Central memory CD8-positive, alpha-beta T cell (primary cell): ENCODE measurements at regions not wholly inside any gene's neighbourhood (a gene's known extent, or its start where the extent isn't known, plus 50 kb on each side); places are given as distances from the start of the nearest gene placed in this dataset.

Source experiments
- ATAC-seq: fragments of 150-1000 bp; cut with Tn5 transposase; replicated peaks from 2 replicates; pipeline ENCODE4 v1.10.0; 2022; ENCODE audit warnings: mild to moderate bottlenecking, moderate FRiP score, moderate number of reproducible peaks; ENCODE audit not compliant: poor library complexity, severe bottlenecking; ENCODE audit errors: extremely low read depth
- DNase-seq, 2 donors: peaks; one replicate each; pipeline ENCODE4 v3.0.0; 2021; ENCODE audit warnings: low spot score in 2 of 2
- H3K27ac Mint-ChIP-seq: one replicate; pipeline ENCODE4 v1.8.0; 2022; ENCODE audit warnings: low read depth, mild to moderate bottlenecking, moderate library complexity, mixed read lengths
- H3K27me3 Mint-ChIP-seq: one replicate; pipeline ENCODE4 v1.8.0; 2022; ENCODE audit warnings: mixed read lengths
- H3K36me3 Mint-ChIP-seq: one replicate; pipeline ENCODE4 v1.8.0; 2022; ENCODE audit warnings: mild to moderate bottlenecking, moderate library complexity, mixed read lengths; ENCODE audit not compliant: insufficient read depth
- H3K4me1 Mint-ChIP-seq: one replicate; pipeline ENCODE4 v1.8.0; 2022; ENCODE audit warnings: mixed read lengths
- H3K4me3 Mint-ChIP-seq: one replicate; pipeline ENCODE4 v1.8.0; 2022; ENCODE audit warnings: mild to moderate bottlenecking, moderate library complexity, mixed read lengths
- H3K9me3 Mint-ChIP-seq: one replicate; pipeline ENCODE4 v1.8.0; 2022; ENCODE audit warnings: mixed read lengths

DNA sequence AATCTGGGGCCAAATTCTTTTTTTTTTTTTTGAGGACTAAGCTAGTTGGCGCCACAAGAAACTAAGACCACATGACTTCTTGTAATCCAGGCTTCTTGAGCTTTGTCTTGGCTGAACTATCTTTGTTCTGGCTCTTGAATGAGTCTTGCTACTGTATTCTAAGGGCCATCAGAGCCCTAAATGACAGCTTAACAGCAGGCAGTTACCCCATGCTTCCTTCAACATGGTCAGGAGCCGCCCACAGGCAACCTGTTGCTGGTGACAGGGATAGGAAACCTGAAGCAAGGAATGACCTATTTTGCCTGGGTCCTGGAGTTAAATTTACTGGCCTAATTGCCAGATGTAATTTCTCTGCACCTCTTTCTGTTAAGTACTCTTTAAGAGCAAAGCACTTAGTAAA lies 188.2 kb upstream of the PLXNA2 start:
- Mint-ChIP-seq H3K27me3 (peaks cover 15% of the 10 kb centered on the region), H3K36me3 (peaks cover 2% of the 10 kb centered on the region), H3K27ac (no peak overlapping the region), H3K9me3 (no peaks in the 10 kb centered on the region), H3K4me3 (no peak overlapping the region), H3K4me1 (no peaks in the 10 kb centered on the region)
- no peak for ATAC-seq
- no peak for DNase-seq

DNA sequence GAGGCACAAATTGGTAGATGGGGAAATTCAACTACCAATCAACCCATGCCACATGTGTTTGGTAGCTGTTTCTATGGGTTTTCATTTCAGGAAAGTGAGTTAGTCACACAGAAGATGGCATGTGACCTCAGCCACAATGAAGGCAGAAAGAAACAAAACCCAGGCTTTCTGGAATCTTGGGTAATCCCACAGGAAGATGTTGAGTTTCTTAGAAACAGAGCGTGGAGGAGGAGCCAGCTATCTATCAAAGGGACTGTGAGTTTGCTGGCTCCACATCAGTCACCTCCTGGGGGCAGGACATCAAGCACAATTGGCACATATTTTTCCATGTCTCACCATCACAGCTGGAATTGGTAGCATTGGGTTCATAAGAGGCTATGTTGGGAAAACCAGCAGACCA lies 188.9 kb upstream of the PLXNA2 start:
- H3K9me3 Mint-ChIP-seq = no peaks in the 10 kb centered on the region
- H3K36me3 Mint-ChIP-seq = peaks cover 2% of the 10 kb centered on the region
- no peaks in the 10 kb centered on the region for H3K4me1 Mint-ChIP-seq
- ATAC-seq (no peak), DNase-seq (no peak)
- H3K4me3 Mint-ChIP-seq = no peak overlapping the region
- H3K27ac Mint-ChIP-seq = no peak overlapping the region
- H3K27me3 Mint-ChIP-seq = peaks cover 9% of the 10 kb centered on the region

DNA sequence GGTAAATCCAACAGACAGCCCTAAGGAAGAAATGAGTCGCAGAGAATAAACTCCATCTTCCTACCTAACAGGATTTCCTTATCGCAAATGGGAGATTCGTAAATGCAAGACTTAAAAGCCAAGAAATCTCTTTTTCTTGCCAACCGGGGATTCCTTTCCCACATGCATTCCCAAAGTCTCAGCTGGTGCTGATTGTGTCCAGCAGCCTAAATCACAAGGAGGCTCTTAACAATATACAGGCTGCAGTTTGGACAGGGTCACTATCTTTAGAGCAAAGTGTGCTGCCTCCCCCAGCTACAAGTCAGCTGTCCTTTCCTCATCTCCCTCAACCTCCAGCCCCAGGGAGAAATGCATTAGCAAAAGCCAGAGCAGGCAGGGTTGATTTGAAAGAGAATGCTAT lies 189.8 kb upstream of the PLXNA2 start:
- H3K4me1 Mint-ChIP-seq = no peaks in the 10 kb centered on the region
- no peak overlapping the region for H3K27ac Mint-ChIP-seq

DNA sequence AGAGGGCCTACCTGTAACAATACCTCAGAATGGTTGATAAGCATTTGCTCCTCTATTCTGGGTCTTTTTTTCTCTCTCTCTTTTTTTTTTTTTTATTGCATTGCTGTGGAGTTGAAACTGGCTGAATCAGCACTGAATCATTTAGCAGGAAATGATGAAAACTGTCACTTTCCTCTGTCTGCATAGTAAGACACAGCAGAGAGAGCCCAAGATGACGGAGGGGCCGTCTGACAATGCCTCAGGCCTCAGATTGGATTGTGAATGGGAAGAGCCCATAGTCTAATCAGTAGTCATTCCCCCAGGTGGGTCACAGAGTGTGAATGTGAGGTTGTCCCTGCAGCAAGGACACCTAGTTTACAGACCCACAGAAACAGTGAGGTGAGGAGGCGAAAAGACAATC lies 193.2 kb upstream of the PLXNA2 start:
- ATAC-seq (no peak), DNase-seq (no peak)
- H3K4me1 Mint-ChIP-seq = no peaks in the 10 kb centered on the region
- no peak overlapping the region for H3K4me3 Mint-ChIP-seq
- H3K27ac Mint-ChIP-seq = no peak overlapping the region
- H3K27me3 Mint-ChIP-seq = peaks cover 5% of the 10 kb centered on the region
- peaks cover under 1% of the 10 kb centered on the region for H3K9me3 Mint-ChIP-seq
- peaks cover 2% of the 10 kb centered on the region for H3K36me3 Mint-ChIP-seq

More for the DNA sequence above, 189.8 kb upstream of the PLXNA2 start:
- Mint-ChIP-seq H3K9me3 (no peaks in the 10 kb centered on the region), H3K36me3 (peaks cover 2% of the 10 kb centered on the region), H3K4me3 (no peak overlapping the region), H3K27me3 (peaks cover 9% of the 10 kb centered on the region)
- DNase-seq (no peak), ATAC-seq (no peak)

DNA sequence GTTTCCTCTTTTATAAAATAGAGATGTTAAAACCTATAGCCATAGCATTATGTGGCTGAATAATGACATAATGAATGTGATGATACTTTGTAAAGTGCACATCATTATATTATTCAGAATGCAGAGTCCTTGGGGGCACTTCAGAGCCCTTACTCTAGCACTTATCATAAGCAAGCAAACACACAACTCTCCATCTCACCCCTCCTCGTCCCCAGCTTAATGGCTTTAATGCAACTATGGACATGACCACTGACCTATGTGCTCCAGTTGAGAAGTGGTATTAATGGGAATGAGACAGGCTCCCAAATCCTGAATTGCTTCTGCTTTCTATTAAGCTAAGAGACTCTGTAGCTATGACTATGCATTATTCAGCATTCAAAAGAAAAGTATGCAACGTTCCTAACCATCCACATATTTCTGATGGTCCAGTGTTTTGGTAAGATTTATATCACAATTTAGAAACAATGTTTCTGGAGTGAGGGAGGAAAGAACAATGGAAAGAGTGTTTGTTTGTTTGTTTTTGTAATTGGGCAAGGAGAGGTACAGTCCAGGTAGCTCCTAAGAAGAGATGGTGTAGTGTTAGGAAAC lies 194.0 kb upstream of the PLXNA2 start:
- H3K36me3 Mint-ChIP-seq = peaks cover 2% of the 10 kb centered on the region
- DNase-seq (no peak), ATAC-seq (no peak)
- H3K9me3 Mint-ChIP-seq = peaks cover 6% of the 10 kb centered on the region
- H3K27me3 Mint-ChIP-seq = peaks cover 12% of the 10 kb centered on the region
- no peaks in the 10 kb centered on the region for H3K4me1 Mint-ChIP-seq
- no peak overlapping the region for H3K27ac Mint-ChIP-seq
- H3K4me3 Mint-ChIP-seq = no peak overlapping the region

DNA sequence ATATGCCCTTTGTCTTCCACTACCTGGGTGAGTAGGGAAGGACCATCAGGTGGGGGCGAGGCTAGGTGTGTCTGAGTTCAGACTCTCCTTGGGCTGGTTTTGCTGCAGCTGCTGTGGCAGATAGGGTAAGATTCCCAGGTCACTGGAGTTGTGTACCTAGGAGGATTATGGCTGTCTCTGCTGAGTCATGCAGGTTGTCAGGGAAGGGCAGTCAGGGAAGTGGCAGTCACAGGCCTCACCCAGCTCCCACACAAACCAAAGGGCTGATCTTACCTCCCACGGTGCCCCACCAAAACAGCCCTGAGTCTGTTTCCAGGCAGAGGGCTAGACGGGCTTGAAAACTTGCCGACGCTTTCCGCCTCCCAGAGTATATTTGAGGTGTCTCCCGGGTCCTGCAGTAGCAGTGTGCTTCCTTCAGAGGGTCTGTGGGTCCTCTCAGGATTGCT lies 201.6 kb upstream of the PLXNA2 start:
- peaks cover 12% of the 10 kb centered on the region for H3K9me3 Mint-ChIP-seq
- ATAC-seq (no peak), DNase-seq (no peak)
- peaks cover 56% of the 10 kb centered on the region for H3K27me3 Mint-ChIP-seq
- no peak overlapping the region for H3K27ac Mint-ChIP-seq
- no peaks in the 10 kb centered on the region for H3K4me1 Mint-ChIP-seq
- peaks cover 1% of the 10 kb centered on the region for H3K36me3 Mint-ChIP-seq
- no peak overlapping the region for H3K4me3 Mint-ChIP-seq

DNA sequence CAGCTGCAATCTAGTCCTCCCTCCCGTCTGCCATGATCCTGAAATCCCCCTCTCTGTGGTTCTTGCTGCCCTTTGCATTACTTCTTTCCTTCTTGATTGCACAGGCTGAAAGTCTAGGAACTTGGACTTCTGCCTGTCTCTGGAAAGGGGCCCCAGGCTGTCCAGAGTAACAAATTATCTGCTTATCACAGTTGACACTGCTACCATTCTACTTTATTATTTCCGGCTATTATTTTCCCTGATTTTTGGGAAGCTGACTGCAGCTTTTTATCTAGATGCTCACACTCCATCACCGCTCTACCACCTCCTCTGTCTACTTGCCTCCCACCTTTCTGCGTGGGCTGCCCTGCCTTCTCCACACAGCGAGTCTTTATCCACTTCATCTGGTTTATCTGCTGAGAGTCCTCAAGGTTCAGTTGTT lies 202.1 kb upstream of the PLXNA2 start:
- Mint-ChIP-seq H3K4me3 (no peak overlapping the region), H3K27ac (no peak overlapping the region), H3K9me3 (peaks cover 12% of the 10 kb centered on the region), H3K4me1 (no peaks in the 10 kb centered on the region), H3K27me3 (peaks cover 56% of the 10 kb centered on the region), H3K36me3 (peaks cover 1% of the 10 kb centered on the region)
- DNase-seq (no peak), ATAC-seq (no peak)

DNA sequence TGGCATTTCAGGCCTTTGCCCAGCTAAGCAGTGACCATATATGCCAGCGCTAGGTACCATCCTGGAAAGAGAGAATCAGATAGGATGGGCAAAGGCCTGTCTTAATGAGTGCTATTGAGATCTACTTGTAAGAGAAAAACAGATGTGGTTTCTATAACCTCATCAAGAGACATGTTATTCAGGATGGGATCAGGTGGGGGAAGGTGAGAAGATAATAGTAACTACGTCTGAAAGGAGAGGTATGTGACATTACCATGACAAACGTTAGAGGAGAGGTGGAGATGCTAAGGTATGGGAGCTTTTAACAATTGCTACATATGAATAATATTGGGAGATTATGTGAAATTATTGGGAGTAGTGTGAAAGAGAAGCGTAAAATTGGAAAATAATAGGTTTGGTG lies 204.2 kb upstream of the PLXNA2 start:
- Mint-ChIP-seq H3K4me1 (no peaks in the 10 kb centered on the region), H3K36me3 (peaks cover 1% of the 10 kb centered on the region), H3K27ac (no peak overlapping the region), H3K9me3 (peaks cover 4% of the 10 kb centered on the region), H3K4me3 (no peak overlapping the region), H3K27me3 (peaks cover 50% of the 10 kb centered on the region)
- DNase-seq (no peak), ATAC-seq (no peak)

DNA sequence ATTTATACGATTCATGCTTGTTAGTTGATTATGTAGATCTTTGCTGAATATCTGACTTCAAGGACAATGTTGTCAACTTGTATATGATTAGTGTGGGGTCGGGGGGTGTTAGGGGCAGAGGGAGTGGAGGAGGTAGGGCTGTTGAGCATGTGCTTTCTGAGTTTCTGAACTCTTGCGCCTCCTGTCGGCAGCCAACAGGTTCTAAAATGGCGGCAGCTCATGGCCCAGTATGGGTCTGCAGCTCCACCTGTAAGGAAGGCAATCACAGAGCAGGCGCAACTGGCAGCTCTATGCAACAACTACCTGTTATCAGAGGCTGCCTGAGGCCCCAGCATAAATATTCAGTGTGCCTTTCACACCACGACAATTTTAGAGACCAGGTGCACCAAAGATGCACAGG lies 205.8 kb upstream of the PLXNA2 start:
- Mint-ChIP-seq H3K27ac (no peak overlapping the region), H3K9me3 (no peaks in the 10 kb centered on the region), H3K4me3 (no peak overlapping the region), H3K36me3 (peaks cover 1% of the 10 kb centered on the region), H3K4me1 (no peaks in the 10 kb centered on the region), H3K27me3 (peaks cover 50% of the 10 kb centered on the region)
- ATAC-seq (no peak), DNase-seq (no peak)

DNA sequence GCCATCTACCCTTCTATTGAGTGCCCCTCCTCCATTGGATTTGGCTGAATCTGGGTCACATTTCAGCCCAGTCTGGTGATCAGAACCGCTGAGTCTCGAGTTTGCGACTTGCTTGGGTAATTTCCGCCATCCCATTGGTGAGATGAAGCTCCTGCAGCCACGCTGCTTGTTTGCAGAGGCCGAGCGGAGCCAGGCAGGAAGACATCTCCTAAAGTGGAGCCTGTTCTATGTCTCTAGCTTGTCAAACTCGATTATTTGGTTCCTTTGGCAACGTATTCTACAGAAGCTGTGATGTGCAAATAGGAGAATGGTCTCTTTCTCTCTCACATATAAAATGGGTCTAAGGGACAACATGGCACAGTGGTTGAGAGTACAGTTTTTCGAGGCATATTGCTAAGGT lies 206.8 kb upstream of the PLXNA2 start:
- Mint-ChIP-seq H3K9me3 (no peaks in the 10 kb centered on the region), H3K4me1 (no peaks in the 10 kb centered on the region), H3K36me3 (peaks cover 1% of the 10 kb centered on the region), H3K27ac (no peak overlapping the region), H3K27me3 (peaks cover 48% of the 10 kb centered on the region), H3K4me3 (no peak overlapping the region)
- no peak for ATAC-seq
- DNase-seq = no peak

DNA sequence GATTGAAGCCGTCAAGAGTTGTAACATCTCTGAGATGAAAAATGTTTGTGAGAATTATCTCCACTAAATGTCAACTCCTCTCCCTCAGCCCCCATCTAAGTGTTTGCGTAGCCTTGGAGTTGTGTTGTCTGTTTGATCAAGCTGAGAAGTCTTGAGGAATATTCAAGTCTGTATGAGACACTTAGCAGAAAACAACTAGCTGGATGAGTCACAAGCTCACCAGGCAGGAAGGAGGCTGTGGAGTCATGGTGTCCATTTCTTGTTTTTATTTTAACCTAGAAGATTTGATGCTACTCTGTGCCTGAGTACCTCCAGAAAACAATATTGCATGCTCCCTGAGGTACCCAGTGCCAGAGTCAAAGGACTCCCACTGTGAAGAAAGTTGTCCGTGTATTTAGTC lies 211.6 kb upstream of the PLXNA2 start:
- H3K27me3 Mint-ChIP-seq = peaks cover 30% of the 10 kb centered on the region
- H3K36me3 Mint-ChIP-seq = no peaks in the 10 kb centered on the region
- DNase-seq (no peak), ATAC-seq (no peak)
- H3K9me3 Mint-ChIP-seq = no peaks in the 10 kb centered on the region
- H3K4me1 Mint-ChIP-seq = no peaks in the 10 kb centered on the region
- no peak overlapping the region for H3K4me3 Mint-ChIP-seq
- H3K27ac Mint-ChIP-seq = no peak overlapping the region

DNA sequence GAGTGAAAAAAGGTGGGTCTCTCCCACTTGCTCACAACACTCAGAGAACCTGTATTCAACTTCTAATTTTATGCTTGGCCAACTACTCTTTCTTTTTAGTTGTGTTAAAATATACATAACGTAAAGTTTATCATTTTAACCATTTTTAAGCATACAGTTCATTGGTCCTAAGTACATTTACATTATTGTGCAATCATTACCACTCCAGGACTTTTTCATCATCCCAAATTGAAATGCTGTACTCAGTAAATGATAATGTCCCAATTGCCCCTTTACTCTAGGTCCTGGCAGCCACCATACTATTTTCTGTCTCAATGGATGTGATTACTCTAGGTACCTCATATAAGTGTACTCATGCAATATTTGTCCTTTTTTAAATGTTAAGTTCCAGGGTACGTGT lies 212.3 kb upstream of the PLXNA2 start:
- H3K4me3 Mint-ChIP-seq = no peak overlapping the region
- no peaks in the 10 kb centered on the region for H3K4me1 Mint-ChIP-seq
- H3K27me3 Mint-ChIP-seq = peaks cover 35% of the 10 kb centered on the region
- DNase-seq (no peak), ATAC-seq (no peak)
- H3K27ac Mint-ChIP-seq = no peak overlapping the region
- H3K9me3 Mint-ChIP-seq = no peaks in the 10 kb centered on the region
- no peaks in the 10 kb centered on the region for H3K36me3 Mint-ChIP-seq

DNA sequence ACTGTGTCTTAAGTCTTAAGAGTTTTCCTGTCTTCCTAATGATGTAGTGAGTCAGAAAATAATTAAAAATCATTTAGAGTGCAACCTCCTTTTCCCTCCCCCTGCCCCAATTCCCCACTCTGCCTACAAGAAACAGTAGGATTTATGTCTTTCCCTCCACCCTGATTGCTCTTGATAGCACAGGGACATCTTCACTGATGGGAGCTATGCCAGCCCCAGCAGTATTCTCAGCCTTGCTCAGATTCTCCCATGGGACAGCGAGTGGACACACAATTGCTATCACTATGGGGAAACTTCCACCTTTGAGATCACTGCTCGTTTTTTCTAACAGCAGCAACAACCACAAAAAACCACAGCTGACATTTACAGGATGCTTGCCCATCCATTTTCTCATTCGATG lies 216.6 kb upstream of the PLXNA2 start:
- Mint-ChIP-seq H3K27ac (no peak overlapping the region), H3K27me3 (peaks cover 28% of the 10 kb centered on the region), H3K4me1 (no peaks in the 10 kb centered on the region), H3K9me3 (no peaks in the 10 kb centered on the region), H3K4me3 (no peak overlapping the region), H3K36me3 (no peaks in the 10 kb centered on the region)
- ATAC-seq = no peak
- DNase-seq = no peak

DNA sequence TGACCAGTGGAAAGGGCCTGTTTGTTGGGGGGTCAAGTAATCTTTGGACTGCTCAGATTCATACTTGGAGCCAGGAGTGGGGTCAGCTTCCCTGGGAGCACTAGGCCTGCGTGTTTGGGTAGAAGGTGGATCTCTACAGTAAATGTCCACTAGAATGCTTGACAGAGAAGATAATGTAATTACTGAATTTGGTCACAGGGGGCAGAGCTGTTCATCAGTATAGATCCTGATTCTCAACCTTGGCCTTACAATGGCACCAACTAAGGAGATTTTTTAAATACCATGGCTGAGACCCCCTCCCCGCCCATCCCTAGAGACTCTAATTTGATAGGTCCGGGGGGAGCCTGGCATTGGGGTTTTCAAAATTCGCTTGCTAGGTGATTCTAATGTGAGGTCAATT lies 217.5 kb upstream of the PLXNA2 start:
- Mint-ChIP-seq H3K4me3 (no peak overlapping the region), H3K27me3 (peaks cover 32% of the 10 kb centered on the region), H3K9me3 (no peaks in the 10 kb centered on the region), H3K27ac (no peak overlapping the region), H3K36me3 (no peaks in the 10 kb centered on the region), H3K4me1 (no peaks in the 10 kb centered on the region)
- ATAC-seq (no peak), DNase-seq (no peak)
